ENCODE measurements at regions not wholly inside any gene's neighbourhood (a gene's known extent, or its start where the extent isn't known, plus 50 kb on each side); places are given as distances from the start of the nearest gene placed in this dataset.

DNA sequence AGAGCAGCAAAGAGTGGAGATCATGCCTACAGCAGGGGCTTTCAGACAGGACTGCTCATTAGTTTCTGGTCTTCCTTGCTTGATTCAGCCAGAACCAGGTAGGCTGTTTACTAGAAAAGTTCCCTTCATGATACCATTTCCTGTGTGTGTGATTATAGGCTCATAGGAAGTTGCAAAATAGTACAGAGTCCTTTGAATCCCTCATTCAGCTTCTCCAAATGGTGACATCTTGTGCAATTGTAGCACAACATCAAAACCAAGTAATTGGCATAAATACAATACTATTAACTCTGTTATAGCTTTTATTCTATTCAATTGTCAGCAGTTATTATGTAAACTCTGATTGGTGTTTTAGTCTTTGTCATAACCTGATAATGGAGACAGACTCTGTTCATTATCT, 347.3 kb upstream of the CDH4 start:
- TF ChIP-seq, protein P1, sequence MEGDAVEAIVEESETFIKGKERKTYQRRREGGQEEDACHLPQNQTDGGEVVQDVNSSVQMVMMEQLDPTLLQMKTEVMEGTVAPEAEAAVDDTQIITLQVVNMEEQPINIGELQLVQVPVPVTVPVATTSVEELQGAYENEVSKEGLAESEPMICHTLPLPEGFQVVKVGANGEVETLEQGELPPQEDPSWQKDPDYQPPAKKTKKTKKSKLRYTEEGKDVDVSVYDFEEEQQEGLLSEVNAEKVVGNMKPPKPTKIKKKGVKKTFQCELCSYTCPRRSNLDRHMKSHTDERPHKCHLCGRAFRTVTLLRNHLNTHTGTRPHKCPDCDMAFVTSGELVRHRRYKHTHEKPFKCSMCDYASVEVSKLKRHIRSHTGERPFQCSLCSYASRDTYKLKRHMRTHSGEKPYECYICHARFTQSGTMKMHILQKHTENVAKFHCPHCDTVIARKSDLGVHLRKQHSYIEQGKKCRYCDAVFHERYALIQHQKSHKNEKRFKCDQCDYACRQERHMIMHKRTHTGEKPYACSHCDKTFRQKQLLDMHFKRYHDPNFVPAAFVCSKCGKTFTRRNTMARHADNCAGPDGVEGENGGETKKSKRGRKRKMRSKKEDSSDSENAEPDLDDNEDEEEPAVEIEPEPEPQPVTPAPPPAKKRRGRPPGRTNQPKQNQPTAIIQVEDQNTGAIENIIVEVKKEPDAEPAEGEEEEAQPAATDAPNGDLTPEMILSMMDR (IDR thresholded peaks at IDR 0.05; ENCODE audit: insufficient read depth, low read depth, low read length): no peak
- POLR2A ChIA-PET: no interaction called here
- H3K27me3 ChIP-seq (ENCODE audit: control insufficient read depth, insufficient read depth, low read length): no peaks in the 10 kb centered on the region
- no peaks in the 10 kb centered on the region for H3K36me3 ChIP-seq (ENCODE audit: control insufficient read depth, insufficient read depth, low read length)
- no peak for DNase-seq (ENCODE audit: low read depth)
- H3K4me3 ChIP-seq (ENCODE audit: low read depth, low read length): no peak overlapping the region
- CTCF ChIA-PET: interaction anchor here (1.0 kb wide), 1 partner anchor 16 kb away, joined by 3 read pairs; no protein-coding TSS in a partner anchor

DNA sequence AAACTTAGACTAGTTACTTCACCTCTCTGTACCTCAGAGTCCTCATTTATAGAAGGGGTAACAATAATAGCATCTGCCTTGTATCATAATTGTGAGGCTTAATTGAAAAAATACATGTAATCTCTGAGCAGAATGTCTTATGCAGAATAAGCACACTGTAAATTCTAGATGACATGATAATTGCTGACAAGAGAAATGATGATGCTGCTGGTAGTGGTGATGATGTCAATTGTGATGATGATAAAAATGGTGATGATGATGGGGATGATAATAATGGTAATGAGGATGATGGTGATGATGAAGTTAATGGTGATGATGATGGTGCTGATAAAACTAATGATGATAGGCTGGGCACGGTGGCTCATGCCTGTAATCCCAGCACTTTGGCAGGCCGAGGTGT, 346.1 kb upstream of the CDH4 start:
- no peak for DNase-seq (ENCODE audit: low read depth)
- no peaks in the 10 kb centered on the region for H3K36me3 ChIP-seq (ENCODE audit: control insufficient read depth, insufficient read depth, low read length)
- TF ChIP-seq, protein P1 (IDR thresholded peaks at IDR 0.05; ENCODE audit: insufficient read depth, low read depth, low read length): no peak
- H3K4me3 ChIP-seq (ENCODE audit: low read depth, low read length): no peak overlapping the region
- ChIA-PET CTCF (no interaction called here), POLR2A (no interaction called here)
- H3K27me3 ChIP-seq (ENCODE audit: control insufficient read depth, insufficient read depth, low read length): no peaks in the 10 kb centered on the region

DNA sequence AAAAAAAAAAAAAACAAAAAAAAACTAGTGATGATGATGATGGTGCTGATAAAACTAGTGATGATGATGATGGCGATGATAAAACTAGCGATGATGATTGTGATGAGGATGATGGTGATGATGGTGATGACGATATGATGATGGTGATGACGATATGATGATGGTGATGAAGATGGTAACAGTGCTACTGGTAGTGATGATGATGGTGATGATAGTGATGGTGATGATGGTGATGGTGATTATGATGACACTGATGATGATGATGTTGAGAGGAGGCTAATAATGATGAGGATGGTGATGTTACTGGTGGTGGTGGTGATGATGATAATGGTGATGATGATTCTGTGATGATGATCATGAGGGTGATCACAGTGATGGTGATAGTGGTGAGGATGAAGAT, 345.5 kb upstream of the CDH4 start:
- TF ChIP-seq, protein P1 (IDR thresholded peaks at IDR 0.05; ENCODE audit: insufficient read depth, low read depth, low read length): no peak
- H3K36me3 ChIP-seq (ENCODE audit: control insufficient read depth, insufficient read depth, low read length): no peaks in the 10 kb centered on the region
- no peaks in the 10 kb centered on the region for H3K27me3 ChIP-seq (ENCODE audit: control insufficient read depth, insufficient read depth, low read length)
- CTCF ChIA-PET: no interaction called here
- POLR2A ChIA-PET: no interaction called here
- no peak for DNase-seq (ENCODE audit: low read depth)
- no peak overlapping the region for H3K4me3 ChIP-seq (ENCODE audit: low read depth, low read length)

DNA sequence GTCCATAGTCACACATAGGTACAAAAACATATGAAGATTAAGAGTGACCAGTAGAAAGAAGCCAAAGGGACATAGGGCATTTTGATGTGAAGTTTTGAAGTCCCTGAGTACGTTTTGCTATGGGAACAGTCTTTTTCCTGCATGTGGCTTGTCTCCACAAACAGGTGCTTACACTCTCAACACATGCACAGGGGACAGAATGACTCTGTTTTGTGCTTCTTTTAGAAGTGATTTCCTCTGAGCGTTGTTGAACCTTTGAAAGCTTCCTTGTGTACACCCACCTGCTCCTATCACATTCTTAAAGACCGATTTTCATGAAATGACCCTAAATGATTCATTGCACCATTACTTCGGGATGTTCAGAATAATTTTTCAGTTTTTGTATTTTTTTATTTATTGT, 338.8 kb upstream of the CDH4 start:
- Histone ChIP-seq H3K36me3 (ENCODE audit: control insufficient read depth, insufficient read depth, low read length) (no peaks in the 10 kb centered on the region), H3K27me3 (ENCODE audit: control insufficient read depth, insufficient read depth, low read length) (no peaks in the 10 kb centered on the region), H3K4me3 (ENCODE audit: low read depth, low read length) (no peak overlapping the region)
- no peak for DNase-seq (ENCODE audit: low read depth)
- TF ChIP-seq, protein P1 (IDR thresholded peaks at IDR 0.05; ENCODE audit: insufficient read depth, low read depth, low read length): no peak
- ChIA-PET POLR2A (no interaction called here), CTCF (interaction anchor here (0.8 kb wide), 1 partner anchor 688 kb away, joined by 3 read pairs; no protein-coding TSS in a partner anchor)

DNA sequence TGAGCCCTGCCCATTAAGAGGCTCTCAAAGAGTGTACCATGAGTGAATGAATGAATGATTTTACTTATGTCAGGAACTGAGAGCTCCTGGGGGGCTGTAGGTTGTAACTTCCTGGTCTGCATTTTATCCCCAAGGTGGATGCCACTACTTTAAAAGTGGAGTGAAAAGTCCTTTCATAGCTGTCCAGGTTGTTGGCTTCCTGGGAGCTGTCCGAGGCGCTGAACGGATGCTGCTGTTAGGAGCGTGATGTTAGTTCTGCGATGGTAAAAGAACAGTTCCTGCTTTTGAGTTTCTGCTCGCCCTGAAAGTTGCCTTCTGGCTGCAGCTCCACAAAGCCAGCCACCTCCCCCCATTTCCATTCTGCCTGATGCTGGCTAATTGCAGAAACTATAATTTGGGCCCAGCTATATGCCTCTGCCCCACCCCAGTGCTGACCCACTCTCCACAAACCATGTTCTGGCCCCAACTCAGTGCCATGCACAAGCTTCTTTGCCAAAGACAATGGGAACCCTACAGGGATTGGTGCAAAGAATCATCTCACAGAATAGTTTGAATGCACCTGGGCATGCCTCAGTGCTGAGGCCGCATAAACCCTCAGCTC, 330.9 kb upstream of the CDH4 start:
- CTCF ChIA-PET: interaction anchor here (1.1 kb wide), 1 partner anchor 16 kb away, joined by 3 read pairs; no protein-coding TSS in a partner anchor
- DNase-seq (ENCODE audit: low read depth): no peak
- TF ChIP-seq, protein P1 (IDR thresholded peaks at IDR 0.05; ENCODE audit: insufficient read depth, low read depth, low read length): no peak
- H3K36me3 ChIP-seq (ENCODE audit: control insufficient read depth, insufficient read depth, low read length): no peaks in the 10 kb centered on the region
- POLR2A ChIA-PET: no interaction called here
- H3K27me3 ChIP-seq (ENCODE audit: control insufficient read depth, insufficient read depth, low read length): no peaks in the 10 kb centered on the region
- no peak overlapping the region for H3K4me3 ChIP-seq (ENCODE audit: low read depth, low read length)
